PC-9 (cell line): ENCODE measurements at regions not wholly inside any gene's neighbourhood (a gene's known extent, or its start where the extent isn't known, plus 50 kb on each side); places are given as distances from the start of the nearest gene placed in this dataset.

ENCODE experiments used
- BruUV-seq: library from RNA; stranded (reverse); fragments of 400-500 nt; replicated peaks from 2 replicates; lab custom pipeline; 2021; lab: Mats Ljungman, UMichigan
- CTCF ChIA-PET: fragments of 300-600 bp; sonication (Branson Sonifier 250); formaldehyde crosslinking; loops from one replicate; lab custom pipeline; 2022; ENCODE audit warnings: antibody characterized with exemption; lab: Charles Lee
- POLR2A ChIA-PET: fragments of 300-600 bp; sonication (Branson Sonifier 250); formaldehyde crosslinking; loops from one replicate; lab custom pipeline; 2022; ENCODE audit warnings: antibody characterized with exemption; ENCODE audit not compliant: unreplicated experiment; lab: Charles Lee
- DNase-seq, 2 experiments: peaks; one replicate each; pipeline versions ENCODE4 v3.0.0 to v3.0.0-alpha.2; 2015 to 2022; ENCODE audit warnings: mixed read lengths in 1 of 2
- H2AFZ ChIP-seq: fragments of 200-600 bp; sonication (generic); 2 replicates; pipeline ENCODE4 v1.8.1; 2017; ENCODE audit warnings: antibody characterized with exemption
- H3F3A ChIP-seq: fragments of 200-600 bp; sonication (generic); 2 replicates; pipeline ENCODE4 v1.8.1; 2017; ENCODE audit warnings: antibody characterized with exemption, mild to moderate bottlenecking, low read depth; ENCODE audit not compliant: insufficient read depth
- H3K27ac ChIP-seq: fragments of 200-600 bp; sonication (generic); 2 replicates; pipeline ENCODE4 v1.6.1; 2016; ENCODE audit warnings: mixed run types
- H3K27me3 ChIP-seq: fragments of 200-600 bp; sonication (generic); 2 replicates; pipeline ENCODE4 v1.6.1; 2016; ENCODE audit warnings: low read depth, mixed run types; ENCODE audit not compliant: insufficient read depth
- H3K36me3 ChIP-seq: fragments of 200-600 bp; sonication (generic); 2 replicates; pipeline ENCODE4 v1.6.1; 2016; ENCODE audit warnings: low read depth, mixed run types
- H3K4me1 ChIP-seq: fragments of 200-600 bp; sonication (generic); replicated peaks from 2 replicates; pipeline ENCODE4 v1.6.1; 2016; ENCODE audit warnings: mixed run types; ENCODE audit not compliant: insufficient read depth
- H3K4me2 ChIP-seq: fragments of 200-600 bp; sonication (generic); 2 replicates; pipeline ENCODE4 v1.6.1; 2017; ENCODE audit warnings: mixed run types
- H3K4me3 ChIP-seq: fragments of 200-600 bp; sonication (generic); 2 replicates; pipeline ENCODE4 v1.6.1; 2016; ENCODE audit warnings: mixed run types
- H3K79me2 ChIP-seq: fragments of 200-600 bp; sonication (generic); 2 replicates; pipeline ENCODE4 v1.6.1; 2017; ENCODE audit warnings: low read depth, mixed run types
- H3K9me2 ChIP-seq: fragments of 200-600 bp; sonication (generic); 2 replicates; pipeline ENCODE4 v1.8.1; 2017; ENCODE audit warnings: mild to moderate bottlenecking; ENCODE audit not compliant: insufficient read depth
- H3K9me3 ChIP-seq: fragments of 200-600 bp; sonication (generic); 2 replicates; pipeline ENCODE4 v1.8.1; 2016; ENCODE audit warnings: low read depth; ENCODE audit not compliant: insufficient read depth
- H4K20me1 ChIP-seq: fragments of 200-600 bp; sonication (generic); 2 replicates; pipeline ENCODE4 v1.8.1; 2017; ENCODE audit not compliant: insufficient read depth
- EZH2 ChIP-seq: fragments of 200-600 bp; sonication (generic); IDR thresholded peaks from 2 replicates; pipeline ENCODE4 v1.8.0; 2017; ENCODE audit warnings: antibody characterized with exemption, low read depth
- intact Hi-C: fragments of 100-400 bp; cut with micrococcal nuclease; formaldehyde crosslinking; loops from one replicate; pipeline ENCODE4 v1.10.0; 2022; ENCODE audit not compliant: unreplicated experiment
- TF ChIP-seq, protein P1 (sequence below): fragments of 200-600 bp; sonication (generic); conservative IDR thresholded peaks from 2 replicates; pipeline ENCODE4 v1.6.1; 2017; ENCODE audit warnings: mixed run types, antibody characterized with exemption, mild to moderate bottlenecking, moderate library complexity

DNA sequence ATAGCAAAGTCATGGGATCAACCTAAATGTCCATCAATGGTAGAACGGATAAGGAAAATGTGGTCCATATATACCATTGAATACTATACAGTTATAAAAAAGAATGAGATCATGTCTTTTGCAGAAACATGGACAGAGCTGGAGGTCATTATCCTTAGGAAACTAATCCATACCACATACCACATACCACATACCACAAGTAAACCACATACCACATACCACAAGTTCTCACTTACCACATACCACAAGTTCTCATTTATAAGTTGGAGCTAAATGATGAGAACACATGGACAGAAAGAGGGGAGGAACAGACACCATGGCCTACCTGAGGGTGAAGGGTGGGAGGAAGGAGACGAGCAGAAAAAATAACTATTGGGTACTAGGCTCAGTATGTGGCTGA, 154.6 kb upstream of the GHR start:
- ChIA-PET CTCF (no interaction called here), POLR2A (no interaction called here)
- BruUV-seq, result no TSS peak
- Histone ChIP-seq H3K36me3 (no peaks in the 10 kb centered on the region), H3K27me3 (no peaks in the 10 kb centered on the region), H3K27ac (no peak overlapping the region), H3K4me3 (no peak overlapping the region), H3F3A (no peaks in the 10 kb centered on the region), H3K79me2 (no peaks in the 10 kb centered on the region), H3K9me2 (no peaks in the 10 kb centered on the region), H3K9me3 (no peaks in the 10 kb centered on the region), H3K4me1 (no peaks in the 10 kb centered on the region), H4K20me1 (no peaks in the 10 kb centered on the region), H3K4me2 (no peak overlapping the region), H2AFZ (no peak overlapping the region)
- intact Hi-C loops, result no loop called here
- DNase-seq, result no peak
- TF ChIP-seq, protein P1, sequence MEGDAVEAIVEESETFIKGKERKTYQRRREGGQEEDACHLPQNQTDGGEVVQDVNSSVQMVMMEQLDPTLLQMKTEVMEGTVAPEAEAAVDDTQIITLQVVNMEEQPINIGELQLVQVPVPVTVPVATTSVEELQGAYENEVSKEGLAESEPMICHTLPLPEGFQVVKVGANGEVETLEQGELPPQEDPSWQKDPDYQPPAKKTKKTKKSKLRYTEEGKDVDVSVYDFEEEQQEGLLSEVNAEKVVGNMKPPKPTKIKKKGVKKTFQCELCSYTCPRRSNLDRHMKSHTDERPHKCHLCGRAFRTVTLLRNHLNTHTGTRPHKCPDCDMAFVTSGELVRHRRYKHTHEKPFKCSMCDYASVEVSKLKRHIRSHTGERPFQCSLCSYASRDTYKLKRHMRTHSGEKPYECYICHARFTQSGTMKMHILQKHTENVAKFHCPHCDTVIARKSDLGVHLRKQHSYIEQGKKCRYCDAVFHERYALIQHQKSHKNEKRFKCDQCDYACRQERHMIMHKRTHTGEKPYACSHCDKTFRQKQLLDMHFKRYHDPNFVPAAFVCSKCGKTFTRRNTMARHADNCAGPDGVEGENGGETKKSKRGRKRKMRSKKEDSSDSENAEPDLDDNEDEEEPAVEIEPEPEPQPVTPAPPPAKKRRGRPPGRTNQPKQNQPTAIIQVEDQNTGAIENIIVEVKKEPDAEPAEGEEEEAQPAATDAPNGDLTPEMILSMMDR, result no peak
- TF ChIP-seq EZH2, result no peak

DNA sequence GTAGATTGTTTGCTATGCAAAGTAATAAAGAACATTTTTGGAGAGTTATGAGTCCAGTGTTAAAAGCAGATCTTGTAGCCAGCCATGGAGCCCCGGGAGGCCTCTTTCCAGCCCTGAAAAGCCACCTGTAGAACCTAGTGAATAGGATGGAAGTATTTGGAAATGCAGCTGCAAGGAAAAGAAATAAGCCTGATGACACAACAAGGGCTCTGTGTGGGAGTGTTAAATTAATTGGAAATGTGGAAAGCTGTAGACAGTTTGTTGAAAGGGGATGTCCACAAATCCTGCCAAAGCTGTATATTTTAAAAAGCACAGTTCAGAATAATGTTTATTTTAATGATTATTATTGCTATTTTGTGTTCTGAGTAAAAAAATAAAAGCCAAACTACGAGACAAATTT, 152.5 kb upstream of the GHR start:
- ChIA-PET CTCF (no interaction called here), POLR2A (no interaction called here)
- Histone ChIP-seq H4K20me1 (no peaks in the 10 kb centered on the region), H3K4me3 (no peak overlapping the region), H3K79me2 (no peaks in the 10 kb centered on the region), H3K4me1 (no peaks in the 10 kb centered on the region), H3K9me2 (no peaks in the 10 kb centered on the region), H2AFZ (no peak overlapping the region), H3F3A (no peaks in the 10 kb centered on the region), H3K9me3 (no peaks in the 10 kb centered on the region), H3K27ac (no peak overlapping the region), H3K36me3 (no peaks in the 10 kb centered on the region), H3K27me3 (no peaks in the 10 kb centered on the region), H3K4me2 (no peak overlapping the region)
- no peak for DNase-seq
- no TSS peak for BruUV-seq
- TF ChIP-seq, protein P1, result no peak
- TF ChIP-seq EZH2, result no peak
- intact Hi-C loops, result no loop called here

DNA sequence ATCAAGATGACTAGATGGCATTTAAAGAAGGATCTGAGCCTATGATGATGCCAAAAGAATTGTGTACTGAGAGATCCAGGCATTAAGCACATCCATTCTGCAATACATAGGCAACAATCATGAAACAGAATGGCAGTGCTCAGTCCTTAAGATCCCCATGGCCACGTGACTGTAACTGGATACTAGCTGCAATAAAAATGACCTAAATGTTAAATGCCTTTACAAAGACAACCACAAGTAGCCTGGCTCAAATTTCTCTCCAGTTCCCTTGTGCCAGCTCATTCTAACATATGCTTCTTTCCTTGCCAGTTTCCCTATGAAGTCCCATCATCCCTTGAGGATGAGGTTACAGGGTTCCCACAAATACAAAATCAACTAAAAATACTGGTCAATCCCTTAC, 148.3 kb upstream of the GHR start:
- no peak for DNase-seq
- no TSS peak for BruUV-seq
- no peak for TF ChIP-seq EZH2
- TF ChIP-seq, protein P1, result no peak

More for the DNA sequence above, 148.3 kb upstream of the GHR start:
- H4K20me1 ChIP-seq, result no peaks in the 10 kb centered on the region
- no peak overlapping the region for H3K4me2 ChIP-seq
- no peak overlapping the region for H3K4me3 ChIP-seq
- H3K27me3 ChIP-seq, result no peaks in the 10 kb centered on the region
- H3K27ac ChIP-seq, result no peak overlapping the region
- intact Hi-C loops, result no loop called here
- no peak overlapping the region for H2AFZ ChIP-seq
- H3K9me3 ChIP-seq, result no peaks in the 10 kb centered on the region
- CTCF ChIA-PET, result no interaction called here
- H3K4me1 ChIP-seq, result no peaks in the 10 kb centered on the region
- H3K36me3 ChIP-seq, result no peaks in the 10 kb centered on the region
- no peaks in the 10 kb centered on the region for H3K79me2 ChIP-seq
- H3K9me2 ChIP-seq, result no peaks in the 10 kb centered on the region
- no peaks in the 10 kb centered on the region for H3F3A ChIP-seq
- POLR2A ChIA-PET, result no interaction called here
